CD4-positive, alpha-beta T cell (primary cell): ENCODE measurements at regions not wholly inside any gene's neighbourhood (a gene's known extent, or its start where the extent isn't known, plus 50 kb on each side); places are given as distances from the start of the nearest gene placed in this dataset.
A peak's percentile ranks its signal among the peaks of the same experiment; 100 is the strongest.

ENCODE experiments used
- ATAC-seq: fragments of 200-7000 bp; cut with Tn5 transposase; one replicate; pipeline ENCODE4 v1.10.0; 2022; ENCODE audit warnings: mild to moderate bottlenecking; ENCODE audit not compliant: poor library complexity
- CTCF ChIA-PET: fragments of 350-600 bp; sonication (Branson Sonifier 250); formaldehyde crosslinking; loops from one replicate; lab custom pipeline; 2021; ENCODE audit warnings: antibody characterized with exemption, inconsistent platforms; lab: Charles Lee
- POLR2A ChIA-PET: fragments of 350-600 bp; sonication (Branson Sonifier 250); formaldehyde crosslinking; loops from one replicate; lab custom pipeline; 2021; ENCODE audit warnings: antibody characterized with exemption, inconsistent platforms; lab: Charles Lee
- DNase-seq, 14 experiments: peaks; one replicate each; pipeline ENCODE4 v3.0.0-alpha.2; 2013 to 2020; ENCODE audit warnings: mixed read lengths in 2 of 14
- H3K27ac ChIP-seq, 2 donors: one replicate each; pipeline versions ENCODE4 v1.5.1 to v1.7.0; 2013; ENCODE audit warnings: low read length in 2 of 2, low read depth in 1 of 2, mild to moderate bottlenecking in 1 of 2
- H3K27me3 ChIP-seq, 2 experiments: 1 replicate in 1 of 2; 2 replicates in 1 of 2; pipeline versions ENCODE4 v1.6.1 to v1.7.0; 2013; ENCODE audit warnings: low read length in 2 of 2, control low read depth in 1 of 2, mild to moderate bottlenecking in 1 of 2, moderate library complexity in 1 of 2; ENCODE audit not compliant: insufficient read depth in 2 of 2, control insufficient read depth in 1 of 2
- H3K36me3 ChIP-seq: one replicate; pipeline ENCODE4 v1.6.1; 2013; ENCODE audit warnings: low read length, control low read depth; ENCODE audit not compliant: insufficient read depth
- H3K4me1 ChIP-seq: one replicate; pipeline ENCODE4 v1.6.1; 2013; ENCODE audit warnings: low read length, control low read depth; ENCODE audit not compliant: insufficient read depth
- H3K4me3 ChIP-seq: one replicate; pipeline ENCODE4 v1.5.1; 2013; ENCODE audit warnings: mild to moderate bottlenecking, low read length, moderate library complexity
- H3K9me3 ChIP-seq, 2 experiments: 1 replicate in 1 of 2; 2 replicates in 1 of 2; pipeline versions ENCODE4 v1.6.1 to v1.7.0; 2013; ENCODE audit warnings: low read length in 2 of 2, mild to moderate bottlenecking in 2 of 2, control low read depth in 1 of 2, moderate library complexity in 1 of 2; ENCODE audit not compliant: control insufficient read depth in 1 of 2, insufficient read depth in 1 of 2
- H3K27ac Mint-ChIP-seq: one replicate; pipeline ENCODE4 v1.8.0; 2020; ENCODE audit warnings: mixed read lengths
- H3K27me3 Mint-ChIP-seq: one replicate; pipeline ENCODE4 v1.8.0; 2021; ENCODE audit warnings: mixed read lengths
- H3K36me3 Mint-ChIP-seq: one replicate; pipeline ENCODE4 v1.8.0; 2021; ENCODE audit warnings: low read depth, mixed read lengths
- H3K4me1 Mint-ChIP-seq: one replicate; pipeline ENCODE4 v1.8.0; 2021; ENCODE audit warnings: low read depth, mixed read lengths
- H3K4me3 Mint-ChIP-seq: one replicate; pipeline ENCODE4 v1.8.0; 2020; ENCODE audit warnings: mild to moderate bottlenecking, mixed read lengths
- H3K9me3 Mint-ChIP-seq: one replicate; pipeline ENCODE4 v1.8.0; 2020; ENCODE audit warnings: mixed read lengths
- CTCF ChIP-seq: fragments of 200-600 bp; IDR thresholded peaks from one replicate; pipeline ENCODE4 v1.8.0; 2022; ENCODE audit warnings: antibody characterized with exemption, mild to moderate bottlenecking
- intact Hi-C, 2 experiments: fragments of 100-400 bp; cut with DNase I in 1 of 2; cut with micrococcal nuclease in 1 of 2; formaldehyde crosslinking; loops; one replicate each; pipeline versions ENCODE4 v1.15.1 to v1.9.0; 2023 to 2025; cut with DNase I, micrococcal nuclease

- H3K36me3 Mint-ChIP-seq = no peaks in the 10 kb centered on the region
- DNase-seq (peak in 2 of 14 experiments; percentile 16 to 19), ATAC-seq (no peak)
- H3K4me1 Mint-ChIP-seq = no peaks in the 10 kb centered on the region
- H3K27me3 ChIP-seq = no peaks in the 10 kb centered on the region
- no peak for TF ChIP-seq CTCF
- H3K27me3 Mint-ChIP-seq = no peaks in the 10 kb centered on the region
- ChIA-PET CTCF (no interaction called here), POLR2A (no interaction called here)
- no peak overlapping the region for H3K27ac ChIP-seq
- H3K4me3 ChIP-seq = no peak overlapping the region
- intact Hi-C loops = no loop called here
- H3K27ac Mint-ChIP-seq = no peak overlapping the region
- no peaks in the 10 kb centered on the region for H3K4me1 ChIP-seq
- H3K9me3 ChIP-seq = no peaks in the 10 kb centered on the region
- H3K4me3 Mint-ChIP-seq = no peak overlapping the region
- no peaks in the 10 kb centered on the region for H3K9me3 Mint-ChIP-seq
- H3K36me3 ChIP-seq = no peaks in the 10 kb centered on the region
These were observed 159.9 kb upstream of the MAMLD1 start for GRCh38 chrX:150203248-150203645.

- H3K4me3 ChIP-seq = no peak overlapping the region
- H3K4me1 ChIP-seq = no peaks in the 10 kb centered on the region
- Mint-ChIP-seq H3K27me3 (no peaks in the 10 kb centered on the region), H3K4me3 (no peak overlapping the region), H3K36me3 (no peaks in the 10 kb centered on the region), H3K27ac (no peak overlapping the region), H3K9me3 (no peaks in the 10 kb centered on the region), H3K4me1 (no peaks in the 10 kb centered on the region)
- no peaks in the 10 kb centered on the region for H3K9me3 ChIP-seq
- POLR2A ChIA-PET = no interaction called here
- H3K27me3 ChIP-seq = no peaks in the 10 kb centered on the region
- no peaks in the 10 kb centered on the region for H3K36me3 ChIP-seq
- CTCF ChIA-PET = no interaction called here
- ATAC-seq (no peak), DNase-seq (no peak)
- TF ChIP-seq CTCF = no peak
- no peak overlapping the region for H3K27ac ChIP-seq
- intact Hi-C loops = no loop called here
These were observed 158.1 kb upstream of the MAMLD1 start for GRCh38 chrX:150205011-150205410.

- H3K9me3 Mint-ChIP-seq = no peaks in the 10 kb centered on the region
- no peak for ATAC-seq
- no peak for TF ChIP-seq CTCF
- Histone ChIP-seq H3K27ac (no peak overlapping the region), H3K4me3 (no peak overlapping the region), H3K9me3 (no peaks in the 10 kb centered on the region), H3K4me1 (no peaks in the 10 kb centered on the region), H3K36me3 (no peaks in the 10 kb centered on the region), H3K27me3 (no peaks in the 10 kb centered on the region)
- ChIA-PET POLR2A (no interaction called here), CTCF (no interaction called here)
- no peak overlapping the region for H3K27ac Mint-ChIP-seq
- intact Hi-C loops = no loop called here
- no peak for DNase-seq
- no peaks in the 10 kb centered on the region for H3K4me1 Mint-ChIP-seq
- H3K4me3 Mint-ChIP-seq = no peak overlapping the region
- H3K27me3 Mint-ChIP-seq = no peaks in the 10 kb centered on the region
- H3K36me3 Mint-ChIP-seq = no peaks in the 10 kb centered on the region
These were observed 155.4 kb upstream of the MAMLD1 start for GRCh38 chrX:150207733-150208132.
